HG02678 (cell line): ENCODE measurements at regions not wholly inside any gene's neighbourhood (a gene's known extent, or its start where the extent isn't known, plus 50 kb on each side); places are given as distances from the start of the nearest gene placed in this dataset.
"Not testable (repeated sequence)": the region's sequence is repeated elsewhere in the genome, so short reads cannot be mapped to it uniquely, and the experiment has no call there.

Experiments used
- ATAC-seq: cut with Tn5 transposase; IDR thresholded peaks from one replicate; pipeline ENCODE4 v1.9.1; 2021; ENCODE audit warnings: mild to moderate bottlenecking, moderate library complexity; ENCODE audit not compliant: unreplicated experiment

- ATAC-seq, result no peak
These were observed 84.1 kb downstream of the ACTBL2 start for GRCh38 chr5:57398413-57399093.

GRCh38 chr5:57396701-57397100 is 85.9 kb downstream of the ACTBL2 start:
- no peak for ATAC-seq

- no peak for ATAC-seq
These were observed 88.0 kb downstream of the ACTBL2 start for GRCh38 chr5:57394421-57395210.

GRCh38 chr5:57386958-57387357 is 95.7 kb downstream of the ACTBL2 start:
- ATAC-seq, result no peak

- no peak for ATAC-seq
These were observed 99.3 kb downstream of the ACTBL2 start for GRCh38 chr5:57383093-57383861.

- no peak for ATAC-seq
These were observed 100.0 kb downstream of the ACTBL2 start for GRCh38 chr5:57382655-57383054.

GRCh38 chr5:57370376-57370775 is 112.2 kb downstream of the ACTBL2 start:
- no peak for ATAC-seq

- no peak for ATAC-seq
These were observed 114.6 kb downstream of the ACTBL2 start for GRCh38 chr5:57368010-57368409.

GRCh38 chr5:57366744-57367143 is 115.9 kb downstream of the ACTBL2 start:
- ATAC-seq, result no peak

GRCh38 chr5:57362951-57363350 is 119.7 kb downstream of the ACTBL2 start:
- ATAC-seq, result no peak

- no peak for ATAC-seq
These were observed 121.7 kb downstream of the ACTBL2 start for GRCh38 chr5:57360871-57361270.

GRCh38 chr5:57358796-57359592 is 123.6 kb downstream of the ACTBL2 start:
- ATAC-seq, result no peak

GRCh38 chr5:57356850-57357249 is 125.8 kb downstream of the ACTBL2 start:
- not testable (repeated sequence) for ATAC-seq

GRCh38 chr5:57349214-57349613 is 133.4 kb downstream of the ACTBL2 start:
- no peak for ATAC-seq

GRCh38 chr5:57348376-57349140 is 134.1 kb downstream of the ACTBL2 start:
- ATAC-seq, result no peak

GRCh38 chr5:57346328-57346727 is 136.3 kb downstream of the ACTBL2 start:
- ATAC-seq, result no peak

GRCh38 chr5:57341380-57341979 is 141.1 kb downstream of the ACTBL2 start:
- no peak for ATAC-seq

- ATAC-seq, result no peak
These were observed 141.9 kb downstream of the ACTBL2 start for GRCh38 chr5:57340681-57341080.

GRCh38 chr5:57339521-57339920 is 143.1 kb downstream of the ACTBL2 start:
- no peak for ATAC-seq

GRCh38 chr5:57338868-57339340 is 143.7 kb downstream of the ACTBL2 start:
- ATAC-seq, result no peak
